ENCODE measurements at regions not wholly inside any gene's neighbourhood (a gene's known extent, or its start where the extent isn't known, plus 50 kb on each side); places are given as distances from the start of the nearest gene placed in this dataset.
"Not testable (repeated sequence)": the region's sequence is repeated elsewhere in the genome, so short reads cannot be mapped to it uniquely, and the experiment has no call there.

GRCh38 chr3:20288050-20288449, 102.0 kb upstream of the SGO1 start:
- intact Hi-C loops (cut with DNase I), result no loop called here
- no peak for DNase-seq (ENCODE audit: low spot score)

GRCh38 chr3:20280257-20280656, 94.3 kb upstream of the SGO1 start:
- intact Hi-C loops (cut with DNase I), result no loop called here
- DNase-seq (ENCODE audit: low spot score), result no peak

- intact Hi-C loops (cut with DNase I); DNase-seq (ENCODE audit: low spot score): not testable (repeated sequence)
These were observed 80.0 kb upstream of the SGO1 start for GRCh38 chr3:20265977-20266376.

GRCh38 chr3:20264900-20265567, 79.0 kb upstream of the SGO1 start:
- DNase-seq (ENCODE audit: low spot score), result no peak
- intact Hi-C loops (cut with DNase I), result no loop called here

GRCh38 chr3:20258371-20258770, 72.4 kb upstream of the SGO1 start:
- no peak for DNase-seq (ENCODE audit: low spot score)
- intact Hi-C loops (cut with DNase I), result no loop called here

- DNase-seq (ENCODE audit: low spot score), result no peak
- intact Hi-C loops (cut with DNase I), result no loop called here
These were observed 70.1 kb upstream of the SGO1 start for GRCh38 chr3:20256144-20256543.

GRCh38 chr3:20254268-20255117, 68.5 kb upstream of the SGO1 start:
- DNase-seq (ENCODE audit: low spot score), result no peak
- intact Hi-C loops (cut with DNase I), result no loop called here

- no peak for DNase-seq (ENCODE audit: low spot score)
- intact Hi-C loops (cut with DNase I), result no loop called here
These were observed 64.8 kb upstream of the SGO1 start for GRCh38 chr3:20250786-20251185.

- intact Hi-C loops (cut with DNase I), result no loop called here
- DNase-seq (ENCODE audit: low spot score), result no peak
These were observed 64.3 kb upstream of the SGO1 start for GRCh38 chr3:20250314-20250713.

- intact Hi-C loops (cut with DNase I), result no loop called here
- DNase-seq (ENCODE audit: low spot score), result no peak
These were observed 60.7 kb upstream of the SGO1 start for GRCh38 chr3:20246662-20247061.

- DNase-seq (ENCODE audit: low spot score), result no peak
- intact Hi-C loops (cut with DNase I), result no loop called here
These were observed 59.8 kb upstream of the SGO1 start for GRCh38 chr3:20245781-20246180.

GRCh38 chr3:20240154-20240883, 54.3 kb upstream of the SGO1 start:
- intact Hi-C loops (cut with DNase I), result no loop called here
- no peak for DNase-seq (ENCODE audit: low spot score)

GRCh38 chr3:20238199-20238598, 52.2 kb upstream of the SGO1 start:
- intact Hi-C loops (cut with DNase I), result not testable (repeated sequence)

GRCh38 chr3:20236603-20237002, 50.6 kb upstream of the SGO1 start:
- DNase-seq (ENCODE audit: low spot score), result no peak
- intact Hi-C loops (cut with DNase I), result no loop called here

More at GRCh38 chr3:20238199-20238598, 52.2 kb upstream of the SGO1 start:
- DNase-seq (ENCODE audit: low spot score), result not testable (repeated sequence)
